Immature natural killer cell (primary cell): ENCODE measurements at regions not wholly inside any gene's neighbourhood (a gene's known extent, or its start where the extent isn't known, plus 50 kb on each side); places are given as distances from the start of the nearest gene placed in this dataset.

Experiments
- DNase-seq, 3 donors: peaks; one replicate each; pipeline ENCODE4 v3.0.0; 2022; ENCODE audit warnings: mixed read lengths in 1 of 3
- H3K27ac Mint-ChIP-seq, 6 donors: one replicate each; pipeline ENCODE4 v1.8.0; 2020; ENCODE audit warnings: mixed read lengths in 6 of 6, mild to moderate bottlenecking in 5 of 6, inconsistent platforms in 4 of 6, moderate library complexity in 3 of 6
- H3K27me3 Mint-ChIP-seq, 3 donors: one replicate each; pipeline ENCODE4 v1.8.0; 2020 to 2021; ENCODE audit warnings: low read depth in 3 of 3, mild to moderate bottlenecking in 3 of 3, mixed read lengths in 3 of 3, moderate library complexity in 3 of 3, inconsistent platforms in 1 of 3
- H3K36me3 Mint-ChIP-seq, 3 donors: one replicate each; pipeline ENCODE4 v1.8.0; 2020; ENCODE audit warnings: mixed read lengths in 3 of 3, inconsistent platforms in 2 of 3, mild to moderate bottlenecking in 2 of 3
- H3K4me1 Mint-ChIP-seq, 2 donors: one replicate each; pipeline ENCODE4 v1.8.0; 2020; ENCODE audit warnings: inconsistent platforms in 2 of 2, mild to moderate bottlenecking in 2 of 2, mixed read lengths in 2 of 2, moderate library complexity in 1 of 2
- H3K4me3 Mint-ChIP-seq, 5 donors: one replicate each; pipeline ENCODE4 v1.8.0; 2020; ENCODE audit warnings: mild to moderate bottlenecking in 5 of 5, mixed read lengths in 5 of 5, inconsistent platforms in 3 of 5, moderate library complexity in 3 of 5
- H3K9me3 Mint-ChIP-seq, 6 donors: one replicate each; pipeline ENCODE4 v1.8.0; 2020; ENCODE audit warnings: mild to moderate bottlenecking in 6 of 6, mixed read lengths in 6 of 6, inconsistent platforms in 4 of 6, moderate library complexity in 3 of 6

GRCh38 chr1:83017276-83017675 is 981.7 kb downstream of the TTLL7 start:
- no peak for DNase-seq

DNA sequence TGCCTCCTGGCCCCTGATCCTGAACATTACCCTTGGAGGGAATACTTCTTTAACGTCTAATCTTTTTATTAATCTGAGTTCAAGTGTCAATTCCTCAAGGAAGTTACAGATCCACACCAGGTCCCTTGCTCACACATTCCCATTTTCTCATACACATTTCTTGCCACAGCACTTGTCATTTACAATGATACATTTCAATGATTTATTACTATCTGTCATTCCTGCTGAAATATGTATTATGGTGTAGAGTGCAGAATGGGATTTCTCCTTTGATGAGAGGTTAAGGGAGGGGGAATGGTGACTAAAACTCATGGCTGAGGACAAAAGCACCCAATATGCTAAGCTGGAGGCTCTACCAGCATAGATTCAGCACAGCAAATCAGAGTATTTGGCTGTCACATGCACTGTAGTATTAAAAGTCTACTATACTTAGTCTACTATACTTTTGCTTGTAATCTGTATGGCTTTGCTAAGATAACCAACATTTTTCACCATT is 982.5 kb downstream of the TTLL7 start:
- Mint-ChIP-seq H3K27ac (no peak overlapping the region), H3K36me3 (peaks cover 0 to 4% (median 0%) of the 10 kb centered on the region in 3 donors), H3K4me1 (no peaks in the 10 kb centered on the region), H3K9me3 (peaks cover 4 to 32% (median 13%) of the 10 kb centered on the region in 6 donors), H3K4me3 (no peak overlapping the region), H3K27me3 (no peaks in the 10 kb centered on the region)
- no peak for DNase-seq

More at GRCh38 chr1:83017276-83017675, 981.7 kb downstream of the TTLL7 start:
- Mint-ChIP-seq H3K27ac (no peak overlapping the region), H3K4me1 (no peaks in the 10 kb centered on the region), H3K36me3 (peaks cover 0 to 4% (median 0%) of the 10 kb centered on the region in 3 donors), H3K27me3 (no peaks in the 10 kb centered on the region), H3K9me3 (peaks cover 2 to 27% (median 9%) of the 10 kb centered on the region in 6 donors), H3K4me3 (no peak overlapping the region)

- Mint-ChIP-seq H3K27ac (no peak overlapping the region), H3K36me3 (peaks cover 0 to 3% (median 0%) of the 10 kb centered on the region in 3 donors), H3K4me1 (no peaks in the 10 kb centered on the region), H3K27me3 (no peaks in the 10 kb centered on the region), H3K9me3 (peaks cover 4 to 28% (median 17%) of the 10 kb centered on the region in 6 donors), H3K4me3 (no peak overlapping the region)
- DNase-seq = no peak
Measured at GRCh38 chr1:83015163-83015562, 983.8 kb downstream of the TTLL7 start.

DNA sequence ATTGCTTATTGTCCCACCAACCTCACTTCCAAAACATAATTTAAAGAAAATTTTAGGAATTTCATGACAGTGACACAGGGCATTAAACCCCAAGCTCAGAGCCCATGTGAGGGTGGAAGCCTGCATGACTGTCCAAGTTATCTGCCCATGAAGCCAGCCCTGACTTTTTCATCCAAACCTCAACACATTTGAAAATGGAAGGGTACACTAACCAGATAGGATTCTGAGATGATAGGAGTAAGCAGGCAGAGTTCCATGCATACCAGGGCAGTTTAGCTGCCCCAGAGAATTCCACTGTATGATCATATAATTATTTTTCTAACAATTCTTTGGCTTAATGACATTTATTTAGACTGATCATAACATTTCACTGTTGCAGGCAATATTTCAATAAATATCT is 986.0 kb downstream of the TTLL7 start:
- no peaks in the 10 kb centered on the region for H3K36me3 Mint-ChIP-seq
- no peaks in the 10 kb centered on the region for H3K27me3 Mint-ChIP-seq
- H3K4me1 Mint-ChIP-seq = no peaks in the 10 kb centered on the region
- no peak overlapping the region for H3K4me3 Mint-ChIP-seq
- peaks cover 6 to 40% (median 23%) of the 10 kb centered on the region in 6 donors for H3K9me3 Mint-ChIP-seq
- DNase-seq = no peak
- H3K27ac Mint-ChIP-seq = no peak overlapping the region

DNA sequence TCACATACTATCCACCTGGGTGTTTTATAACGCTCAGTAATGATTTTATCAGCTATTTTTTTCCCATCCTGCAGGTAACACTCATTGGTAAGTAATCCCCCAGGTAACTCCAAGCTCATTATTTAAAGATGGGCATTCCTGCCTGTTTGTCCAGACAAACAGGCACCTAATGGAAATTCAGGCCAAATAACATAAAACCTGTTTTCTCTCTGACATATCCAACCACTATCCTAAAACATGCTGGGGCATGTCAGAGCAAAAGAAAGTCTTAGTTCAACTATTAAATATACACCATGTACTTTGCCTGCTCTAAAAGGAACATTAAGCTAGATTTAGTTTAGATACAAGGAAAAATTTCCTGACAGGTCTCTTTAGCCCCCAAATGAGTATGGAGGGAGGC is 987.7 kb downstream of the TTLL7 start:
- Mint-ChIP-seq H3K27me3 (no peaks in the 10 kb centered on the region), H3K36me3 (no peaks in the 10 kb centered on the region), H3K9me3 (peaks cover 8 to 53% (median 23%) of the 10 kb centered on the region in 6 donors), H3K27ac (no peak overlapping the region), H3K4me1 (no peaks in the 10 kb centered on the region), H3K4me3 (no peak overlapping the region)
- DNase-seq = no peak

DNA sequence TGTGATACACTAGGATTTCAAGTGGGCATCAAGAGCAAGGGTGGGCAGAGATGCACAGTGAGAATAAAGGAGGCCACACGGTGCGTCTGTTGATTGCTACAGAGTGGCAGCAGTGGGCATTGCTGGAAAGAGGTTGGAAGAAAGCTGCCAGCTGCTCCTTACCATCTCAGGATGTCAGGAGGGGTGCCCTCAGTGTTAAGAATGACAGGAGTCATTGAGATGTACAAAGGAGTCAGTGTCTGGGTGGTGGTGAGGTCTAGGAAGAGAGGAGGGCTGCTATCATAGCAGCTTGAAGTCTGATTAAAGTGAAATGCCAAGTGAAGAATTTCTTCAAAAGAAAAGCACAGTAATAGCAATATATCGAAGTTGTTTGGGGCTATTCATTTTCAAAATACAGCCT is 992.7 kb downstream of the TTLL7 start:
- Mint-ChIP-seq H3K36me3 (peaks cover 0 to 2% (median 2%) of the 10 kb centered on the region in 3 donors), H3K27ac (no peak overlapping the region), H3K4me1 (no peaks in the 10 kb centered on the region), H3K9me3 (peaks cover 8 to 52% (median 25%) of the 10 kb centered on the region in 6 donors), H3K4me3 (no peak overlapping the region), H3K27me3 (no peaks in the 10 kb centered on the region)
- no peak for DNase-seq

DNA sequence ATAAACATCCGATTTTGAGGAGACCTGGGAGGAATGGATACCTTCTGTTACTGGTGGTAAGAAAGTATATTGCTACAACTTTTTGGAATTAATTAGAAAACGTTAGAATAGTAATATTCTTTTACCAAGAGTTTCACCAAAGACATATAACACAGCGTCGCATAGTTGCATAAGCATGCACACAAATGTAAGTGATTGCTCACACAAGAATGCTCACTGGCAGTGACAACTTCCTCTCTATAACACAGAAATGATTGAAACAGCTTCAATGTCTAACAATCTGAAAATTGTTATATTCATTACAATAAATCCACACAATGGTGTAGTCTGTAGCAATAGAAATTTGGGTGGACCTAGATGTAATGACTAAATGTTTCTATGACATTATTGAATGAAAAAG is 998.6 kb downstream of the TTLL7 start:
- Mint-ChIP-seq H3K4me1 (no peaks in the 10 kb centered on the region), H3K9me3 (peaks cover 0 to 31% (median 13%) of the 10 kb centered on the region in 6 donors), H3K36me3 (peaks cover 0 to 4% (median 4%) of the 10 kb centered on the region in 3 donors), H3K27ac (no peak overlapping the region), H3K4me3 (no peak overlapping the region), H3K27me3 (peaks cover 0 to 2% (median 2%) of the 10 kb centered on the region in 3 donors)
- DNase-seq = no peak

DNA sequence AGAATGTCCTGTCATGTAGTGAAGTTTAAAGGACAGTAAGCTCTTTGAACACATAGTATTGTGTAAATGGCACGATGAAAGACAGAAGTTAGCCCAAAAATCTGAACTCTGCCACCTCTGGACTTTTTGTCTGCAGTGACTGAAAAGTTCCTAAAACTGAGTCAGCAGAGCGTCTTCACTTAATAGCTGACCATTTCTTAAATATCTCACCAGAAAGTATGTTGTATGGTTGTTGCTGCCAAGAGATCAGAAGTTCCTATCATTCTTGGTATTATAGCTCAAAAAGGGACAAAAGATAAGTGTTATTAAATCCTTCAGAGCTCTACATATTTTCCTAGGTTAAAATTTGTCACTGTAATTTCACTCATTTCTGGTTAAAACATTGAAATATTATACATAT is 1003.0 kb downstream of the TTLL7 start:
- Mint-ChIP-seq H3K36me3 (no peaks in the 10 kb centered on the region), H3K4me1 (no peaks in the 10 kb centered on the region), H3K27ac (no peak overlapping the region), H3K4me3 (no peak overlapping the region), H3K27me3 (peaks cover 0 to 2% (median 2%) of the 10 kb centered on the region in 3 donors), H3K9me3 (peaks cover 6 to 41% (median 11%) of the 10 kb centered on the region in 6 donors)
- no peak for DNase-seq

GRCh38 chr1:82994616-82995263 is 1004.2 kb downstream of the TTLL7 start:
- Mint-ChIP-seq H3K4me1 (no peaks in the 10 kb centered on the region), H3K9me3 (peaks cover 8 to 39% (median 11%) of the 10 kb centered on the region in 6 donors), H3K36me3 (no peaks in the 10 kb centered on the region), H3K27ac (no peak overlapping the region), H3K27me3 (peaks cover 0 to 2% (median under 1%) of the 10 kb centered on the region in 3 donors), H3K4me3 (no peak overlapping the region)
- no peak for DNase-seq

- Mint-ChIP-seq H3K9me3 (peaks cover 3 to 30% (median 8%) of the 10 kb centered on the region in 6 donors), H3K27me3 (no peaks in the 10 kb centered on the region), H3K36me3 (no peaks in the 10 kb centered on the region), H3K4me3 (no peak overlapping the region), H3K4me1 (no peaks in the 10 kb centered on the region), H3K27ac (no peak overlapping the region)
- no peak for DNase-seq
Measured at GRCh38 chr1:82991569-82991968, 1007.4 kb downstream of the TTLL7 start.

GRCh38 chr1:82979593-82980236 is 1019.2 kb downstream of the TTLL7 start:
- no peak for DNase-seq
- no peaks in the 10 kb centered on the region for H3K27me3 Mint-ChIP-seq
- H3K4me3 Mint-ChIP-seq = no peak overlapping the region
- H3K4me1 Mint-ChIP-seq = peaks cover 0 to 6% of the 10 kb centered on the region in 2 donors
- no peaks in the 10 kb centered on the region for H3K36me3 Mint-ChIP-seq
- H3K27ac Mint-ChIP-seq = no peak overlapping the region
- peaks cover 7 to 45% (median 14%) of the 10 kb centered on the region in 6 donors for H3K9me3 Mint-ChIP-seq

- H3K27ac Mint-ChIP-seq = no peak overlapping the region
- H3K36me3 Mint-ChIP-seq = peaks cover 0 to 5% (median 0%) of the 10 kb centered on the region in 3 donors
- H3K4me1 Mint-ChIP-seq = peaks cover 0 to 6% of the 10 kb centered on the region in 2 donors
- no peak overlapping the region for H3K4me3 Mint-ChIP-seq
- H3K27me3 Mint-ChIP-seq = no peaks in the 10 kb centered on the region
- no peak for DNase-seq
- H3K9me3 Mint-ChIP-seq = peaks cover 8 to 51% (median 18%) of the 10 kb centered on the region in 6 donors
Measured at GRCh38 chr1:82978461-82979324, 1020.2 kb downstream of the TTLL7 start.

DNA sequence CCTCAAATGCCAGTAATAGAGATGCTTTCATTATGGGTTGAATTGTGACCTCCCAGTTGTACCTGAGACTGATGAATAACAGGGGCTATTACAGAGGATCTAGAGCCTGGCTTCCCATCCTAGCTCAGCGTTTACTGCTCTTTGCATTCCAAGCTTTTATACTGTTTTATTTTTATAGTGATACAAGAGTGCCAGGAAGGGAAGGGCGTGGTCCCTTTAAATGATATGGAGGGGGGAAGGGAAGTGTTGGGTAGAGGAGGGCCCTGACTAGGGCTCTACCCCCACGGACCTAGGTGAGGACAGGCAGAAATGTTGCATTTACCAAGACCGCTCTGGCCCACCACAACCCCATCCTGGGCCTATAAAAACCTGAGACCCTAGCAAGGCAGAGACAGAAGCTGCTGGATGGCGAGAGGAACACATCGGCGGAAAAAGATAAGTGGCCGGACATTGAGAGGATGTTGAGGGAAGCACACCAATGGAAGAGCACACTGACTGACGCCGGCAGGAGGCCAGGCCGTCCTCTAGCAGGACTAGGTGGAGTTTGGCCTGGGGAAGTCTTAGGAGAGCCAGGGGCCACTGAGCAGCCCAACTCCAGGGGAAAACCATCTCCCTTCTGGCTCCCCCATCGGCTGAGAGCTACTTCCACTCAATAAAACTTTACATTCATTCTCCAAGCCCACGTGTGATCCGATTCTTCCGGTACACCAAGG is 1025.9 kb downstream of the TTLL7 start:
- peaks cover 0 to 5% (median 0%) of the 10 kb centered on the region in 3 donors for H3K36me3 Mint-ChIP-seq
- no peaks in the 10 kb centered on the region for H3K4me1 Mint-ChIP-seq
- H3K4me3 Mint-ChIP-seq = no peak overlapping the region
- H3K27me3 Mint-ChIP-seq = peaks cover 0 to 3% (median 0%) of the 10 kb centered on the region in 3 donors
- no peak for DNase-seq
- H3K9me3 Mint-ChIP-seq = peaks cover 5 to 33% (median 12%) of the 10 kb centered on the region in 6 donors
- H3K27ac Mint-ChIP-seq = no peak overlapping the region
